ENCODE measurements at regions not wholly inside any gene's neighbourhood (a gene's known extent, or its start where the extent isn't known, plus 50 kb on each side); places are given as distances from the start of the nearest gene placed in this dataset.

GRCh38 chr5:88393042-88393441 is 124.4 kb upstream of the TMEM161B start:
- TF ChIP-seq CTCF (IDR thresholded peaks at IDR 0.05): no peak
- no peak for TF ChIP-seq EP300 (IDR thresholded peaks at IDR 0.05)
